DMS153 (cell line): ENCODE measurements at regions not wholly inside any gene's neighbourhood (a gene's known extent, or its start where the extent isn't known, plus 50 kb on each side); places are given as distances from the start of the nearest gene placed in this dataset.

Experiments
- DNase-seq: peaks from one replicate; lab custom pipeline; 2025; lab: John Stamatoyannopoulos, UW

DNA sequence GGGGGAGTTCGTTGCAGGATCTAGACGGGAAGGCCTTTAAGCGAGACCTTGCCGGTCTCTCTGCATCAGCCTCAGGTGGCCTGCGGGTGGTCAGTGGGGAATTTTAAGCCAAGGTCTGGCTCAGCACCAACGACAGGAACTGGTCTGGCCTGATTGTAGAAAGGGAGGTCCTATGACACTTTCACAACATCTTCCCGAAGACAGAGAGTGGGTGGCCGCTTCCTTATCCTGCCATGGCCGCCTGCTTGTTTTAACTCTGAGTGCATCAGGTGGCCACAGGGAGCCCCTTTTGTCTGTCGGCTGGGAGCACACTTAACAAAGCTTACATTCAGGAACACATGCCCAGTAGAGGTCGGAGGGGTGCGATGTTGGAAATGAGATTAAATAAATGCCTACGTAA is 363.7 kb upstream of the MYT1L start:
- DNase-seq, result no peak

DNA sequence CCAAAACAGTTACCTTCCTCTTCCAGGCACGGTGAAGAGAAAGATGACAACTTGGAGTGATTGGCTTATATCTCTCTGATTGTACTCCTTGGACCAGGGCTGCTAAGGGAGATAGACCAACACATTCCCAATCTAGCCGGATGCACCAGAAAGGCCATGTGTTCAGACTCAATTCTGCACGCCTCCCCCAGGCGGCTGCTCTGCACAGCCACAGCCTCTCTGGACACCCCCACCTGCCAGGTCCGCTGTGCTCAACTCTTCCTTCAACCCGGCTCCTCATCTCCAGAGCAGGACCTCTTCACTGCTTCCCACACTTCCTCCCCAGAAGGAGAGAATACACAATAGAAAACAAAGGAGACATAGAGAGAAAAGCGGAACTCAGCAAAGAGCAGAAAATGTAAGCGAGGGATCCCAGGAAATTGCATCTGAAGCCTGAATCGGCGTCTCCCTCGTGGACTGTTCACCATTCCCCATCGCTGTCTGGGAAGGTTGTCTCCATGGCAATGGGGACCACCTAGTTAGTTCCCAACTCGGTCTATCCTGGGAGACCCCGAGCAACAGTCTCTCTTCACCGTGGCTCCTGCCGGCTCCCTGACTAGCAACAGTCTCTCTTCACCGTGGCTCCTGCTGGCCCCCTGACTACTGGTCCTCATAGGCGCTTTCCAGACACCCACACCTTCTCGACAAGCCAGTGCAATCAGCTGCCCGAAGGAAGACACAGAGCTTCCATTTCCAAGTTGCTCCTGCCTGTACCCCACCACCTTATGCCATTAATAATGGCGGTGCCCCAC is 361.7 kb upstream of the MYT1L start:
- DNase-seq, result no peak

DNA sequence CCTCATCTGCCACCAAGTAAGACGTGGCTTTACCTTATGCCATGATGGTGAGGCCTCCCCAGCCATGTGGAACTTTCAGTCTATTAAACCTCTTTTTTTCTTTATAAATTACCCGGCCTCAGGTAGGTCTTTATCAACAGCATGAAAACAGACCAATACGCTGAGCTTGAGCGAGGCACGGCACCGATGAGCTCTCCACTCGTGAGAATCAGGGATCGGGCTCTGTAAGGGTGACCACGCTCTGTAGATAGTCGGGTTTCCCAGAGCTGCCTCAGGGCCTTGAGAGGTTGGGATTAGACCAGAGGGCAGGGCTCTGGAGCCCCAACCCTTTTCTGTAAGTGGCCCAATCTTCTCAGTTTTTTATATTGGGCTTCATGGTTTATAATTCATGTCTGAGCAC is 360.3 kb upstream of the MYT1L start:
- no peak for DNase-seq

DNA sequence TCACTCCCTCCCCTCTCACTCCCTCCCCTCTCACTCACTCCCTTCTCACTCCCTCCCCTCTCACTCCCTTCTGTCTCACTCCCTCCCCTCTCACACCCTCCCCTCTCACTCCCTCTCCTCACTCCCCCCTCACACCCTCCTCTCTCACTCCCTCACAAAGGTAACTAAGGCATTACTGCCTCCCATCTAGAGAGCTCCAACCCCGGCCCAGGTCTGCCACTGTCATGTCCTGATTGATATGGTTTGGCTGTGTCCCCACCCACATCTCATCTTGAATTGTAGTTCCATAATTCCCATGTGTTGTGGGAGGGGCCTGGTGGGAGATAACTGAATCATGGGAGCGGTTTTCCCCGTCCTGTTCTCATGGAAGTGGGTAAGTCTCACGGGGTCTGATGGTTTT is 359.9 kb upstream of the MYT1L start:
- DNase-seq, result no peak

DNA sequence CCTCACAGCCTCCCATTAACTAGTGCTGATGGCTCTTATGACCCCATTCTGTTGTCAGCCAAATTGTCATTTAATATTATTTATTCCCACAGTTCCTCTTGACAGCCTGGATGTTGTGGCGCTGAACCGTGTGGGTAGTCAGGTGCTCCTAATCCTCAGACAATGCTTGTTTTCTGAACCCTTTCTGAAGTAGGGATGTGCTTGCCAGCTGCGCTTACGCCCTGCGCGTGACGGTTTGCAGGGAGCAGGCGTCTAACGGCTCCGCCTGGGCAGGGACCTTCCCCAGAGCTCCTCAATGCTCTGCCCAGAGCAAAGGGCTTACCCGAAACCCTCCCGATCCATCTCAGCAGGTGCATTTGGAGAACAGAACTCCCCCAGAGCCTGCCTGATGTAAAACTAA is 358.2 kb upstream of the MYT1L start:
- peak; percentile 71 for DNase-seq

GRCh38 chr2:2688254-2688653 is 357.2 kb upstream of the MYT1L start:
- no peak for DNase-seq

DNA sequence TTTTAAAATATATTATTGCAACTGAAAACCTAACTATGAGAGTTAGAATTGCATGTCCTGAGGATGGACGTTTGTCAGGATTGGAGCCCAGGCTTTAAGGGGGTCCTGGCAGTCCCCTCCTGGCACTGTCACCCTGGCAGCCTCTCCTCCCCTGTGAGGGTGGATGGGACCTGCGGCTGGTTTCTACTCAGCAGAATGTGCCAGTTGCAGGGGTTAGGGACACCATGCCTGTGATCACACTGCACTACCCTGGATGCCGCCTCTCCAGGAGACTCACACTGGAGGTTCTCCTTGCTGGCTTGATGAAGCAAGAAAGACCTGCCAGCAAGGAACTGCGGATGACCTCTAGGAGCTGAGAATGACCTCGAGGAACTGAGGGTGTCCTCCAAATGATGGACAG is 356.7 kb upstream of the MYT1L start:
- no peak for DNase-seq

GRCh38 chr2:2686222-2686621 is 355.1 kb upstream of the MYT1L start:
- DNase-seq, result no peak

DNA sequence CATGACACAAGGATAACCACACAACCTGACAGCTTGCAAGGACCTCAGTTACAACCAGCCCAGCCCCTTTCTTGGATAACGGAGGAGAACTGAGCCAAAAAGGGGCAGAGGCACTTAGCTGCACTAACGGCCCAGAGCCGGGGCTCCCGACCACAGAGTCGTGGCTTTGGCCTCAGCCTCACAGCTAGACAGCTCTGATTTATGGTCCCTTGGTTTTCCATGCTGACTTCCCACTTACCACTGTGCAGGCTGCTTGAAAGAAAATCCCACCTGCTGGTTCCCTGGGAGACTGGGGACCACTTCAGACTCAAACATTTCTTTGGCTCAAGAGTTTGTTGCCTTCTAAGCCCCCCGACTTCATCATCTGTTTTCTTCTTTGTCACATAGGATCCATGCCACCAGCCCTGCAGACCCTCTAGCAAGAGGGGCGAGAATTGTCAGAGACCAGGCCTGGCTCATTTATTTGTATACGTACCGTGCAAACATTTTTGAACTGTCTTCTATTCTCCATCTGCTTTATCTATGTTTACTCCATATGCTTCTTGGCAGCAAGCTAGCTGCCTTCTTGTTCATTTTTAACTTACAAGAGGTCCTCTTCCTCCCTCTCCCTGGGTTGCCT is 352.6 kb upstream of the MYT1L start:
- peak; percentile 34 for DNase-seq

DNA sequence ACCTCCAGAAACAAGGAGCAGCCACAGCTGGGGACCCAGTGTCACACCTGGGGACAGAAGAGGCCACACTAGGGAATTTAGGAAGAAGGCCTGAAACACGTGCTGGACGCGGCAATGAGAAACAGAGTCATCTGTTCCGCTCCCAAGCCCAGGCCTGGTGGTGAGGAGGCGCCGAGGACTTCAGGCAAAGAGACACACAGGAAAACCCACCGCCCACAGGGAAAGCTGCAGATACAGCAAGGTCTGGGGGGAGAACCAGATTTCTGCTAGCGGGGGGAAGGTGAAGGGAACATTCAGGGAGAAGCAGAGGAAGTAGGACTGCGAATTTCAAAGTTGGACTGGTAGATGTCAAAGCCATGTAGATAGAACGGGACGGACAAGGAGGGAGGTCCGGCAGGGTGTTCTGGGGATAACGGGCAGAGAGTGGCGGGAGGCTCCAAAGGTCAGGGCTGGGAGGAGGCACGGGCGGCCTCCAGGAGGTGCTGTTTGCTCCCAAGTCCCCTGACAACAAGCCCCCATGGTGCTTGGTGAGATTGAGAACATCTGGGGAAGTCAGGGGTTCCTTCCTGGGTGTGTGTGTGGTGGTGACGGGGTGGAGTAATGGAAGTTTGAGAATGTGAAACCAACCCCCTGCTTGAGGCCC is 351.7 kb upstream of the MYT1L start:
- DNase-seq, result no peak

GRCh38 chr2:2681711-2682251 is 350.7 kb upstream of the MYT1L start:
- DNase-seq, result no peak

- no peak for DNase-seq
These were observed 350.0 kb upstream of the MYT1L start for GRCh38 chr2:2681085-2681484.

DNA sequence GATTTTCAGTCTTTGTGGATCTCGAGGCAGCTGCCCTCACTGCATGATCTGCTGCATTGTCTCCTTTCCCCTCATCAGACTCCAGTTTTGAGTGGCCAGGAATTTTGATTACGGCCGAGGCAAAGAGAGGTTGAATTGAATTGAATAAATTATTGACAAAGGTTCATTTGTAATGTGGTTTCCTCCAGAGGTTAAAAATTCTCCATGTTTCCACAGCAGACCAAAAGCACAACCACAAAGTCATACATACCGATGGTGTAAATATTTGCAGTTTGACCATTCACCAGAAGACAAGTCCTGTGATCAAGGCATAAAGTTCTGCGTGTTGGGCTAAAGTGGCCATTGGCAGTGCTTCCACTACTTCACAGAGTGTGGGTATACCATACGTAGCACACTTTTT is 343.8 kb upstream of the MYT1L start:
- no peak for DNase-seq

GRCh38 chr2:2673406-2673805 is 342.3 kb upstream of the MYT1L start:
- DNase-seq, result no peak

- no peak for DNase-seq
These were observed 341.2 kb upstream of the MYT1L start for GRCh38 chr2:2672249-2672648.

- no peak for DNase-seq
These were observed 340.8 kb upstream of the MYT1L start for GRCh38 chr2:2671826-2672225.

- DNase-seq, result no peak
These were observed 338.2 kb upstream of the MYT1L start for GRCh38 chr2:2669316-2669715.

- DNase-seq, result no peak
These were observed 337.7 kb upstream of the MYT1L start for GRCh38 chr2:2668681-2669265.

- no peak for DNase-seq
These were observed 336.6 kb upstream of the MYT1L start for GRCh38 chr2:2667690-2668089.

GRCh38 chr2:2665834-2666133 is 334.7 kb upstream of the MYT1L start:
- DNase-seq, result no peak

DNA sequence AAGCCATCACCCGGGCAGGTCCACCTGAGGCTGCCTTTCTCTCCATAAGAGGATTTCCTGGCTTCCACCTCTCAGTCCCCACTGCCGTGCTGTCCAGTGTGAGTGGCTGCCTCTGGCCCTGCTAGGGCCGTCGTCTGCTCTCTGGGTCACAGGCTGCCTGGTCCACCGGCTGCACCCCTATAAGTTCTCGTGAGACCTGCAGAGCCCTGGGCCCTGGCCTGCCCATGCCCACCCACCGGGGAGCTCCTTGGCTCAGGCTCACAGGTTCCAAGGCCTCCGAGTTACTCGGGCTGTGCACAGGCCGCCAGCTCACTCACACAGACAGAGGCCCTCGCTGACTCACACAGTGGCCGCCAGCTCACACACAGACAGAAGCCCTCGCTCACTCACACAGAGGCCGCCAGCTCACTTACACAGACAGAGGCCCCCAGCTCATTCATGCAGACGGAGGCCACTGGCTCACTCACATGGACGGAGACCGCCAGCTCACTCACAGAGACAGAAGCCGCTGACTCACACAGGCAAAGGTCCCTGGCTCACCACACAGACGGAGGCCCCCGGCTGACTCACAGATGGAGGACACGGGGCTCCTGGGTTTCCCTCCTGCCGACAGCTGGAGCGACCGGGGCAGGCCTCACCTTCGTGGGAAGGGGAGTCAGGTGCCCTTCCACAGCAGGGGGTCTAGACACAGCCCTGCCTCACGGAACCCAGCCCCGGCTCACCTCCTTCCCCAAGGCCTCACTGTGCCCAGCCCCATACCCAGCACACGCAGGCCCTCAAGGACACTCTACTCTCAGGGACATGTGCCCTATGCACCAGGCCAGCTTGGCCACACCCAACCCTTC is 334.1 kb upstream of the MYT1L start:
- DNase-seq, result no peak

DNA sequence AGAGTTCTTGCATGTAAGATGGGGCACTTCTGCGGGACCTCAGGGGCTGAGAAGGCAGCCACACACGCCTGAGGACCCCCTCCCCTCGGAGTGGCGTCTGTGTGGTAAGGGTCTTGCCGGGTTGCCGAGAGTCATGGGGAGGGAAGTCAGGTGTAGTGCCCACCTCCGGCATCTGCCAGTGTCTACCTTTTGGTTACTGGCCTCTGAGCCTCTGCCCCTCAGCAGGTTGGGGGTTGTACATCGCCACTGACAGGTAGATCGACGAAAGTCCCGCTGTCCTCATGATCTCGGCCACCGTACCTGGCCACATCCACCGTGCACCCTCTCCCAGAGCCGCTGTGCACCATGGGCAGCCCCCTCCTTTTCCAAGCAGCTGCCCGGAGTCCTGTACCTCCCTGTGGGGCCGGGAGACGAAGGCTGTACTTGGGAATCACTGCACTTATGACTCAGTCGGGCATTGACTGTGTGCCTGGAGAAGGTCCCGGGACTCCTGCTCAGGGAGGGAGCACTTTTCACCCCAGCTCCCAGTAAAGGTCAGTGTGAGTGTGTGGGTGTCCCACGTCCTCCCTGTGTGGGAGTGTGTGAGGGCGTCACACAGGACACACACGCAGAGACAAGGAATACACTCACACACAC is 332.4 kb upstream of the MYT1L start:
- no peak for DNase-seq
